ENCODE measurements at regions not wholly inside any gene's neighbourhood (a gene's known extent, or its start where the extent isn't known, plus 50 kb on each side); places are given as distances from the start of the nearest gene placed in this dataset.

- TF ChIP-seq CTCF (IDR thresholded peaks at IDR 0.05 in 2 of 3, conservative IDR thresholded peaks at IDR 0.05 in 1 of 3; ENCODE audit: borderline replicate concordance in 1 of 3, insufficient read depth in 1 of 3, low read depth in 2 of 3, low read length in 2 of 3) (no peak), EZH2phosphoT487 (IDR thresholded peaks at IDR 0.05; ENCODE audit: borderline replicate concordance) (no peak), POLR2A (IDR thresholded peaks at IDR 0.05; ENCODE audit: borderline replicate concordance, extremely low read depth, insufficient read depth, insufficient read length) (no peak), ATF3 (IDR thresholded peaks at IDR 0.05) (no peak), EZH2 (IDR thresholded peaks at IDR 0.05) (no peak)
These were observed 526.7 kb downstream of the PDHA2 start for GRCh38 chr4:96366632-96367031.
